Upper lobe of right lung (tissue), 1 donor: ENCODE measurements at regions not wholly inside any gene's neighbourhood (a gene's known extent, or its start where the extent isn't known, plus 50 kb on each side); places are given as distances from the start of the nearest gene placed in this dataset.
"Not testable (repeated sequence)": the region's sequence is repeated elsewhere in the genome, so short reads cannot be mapped to it uniquely, and the experiment has no call there.

Experiments used
- ATAC-seq: fragments of 200-7000 bp; cut with Tn5 transposase; one replicate; pipeline ENCODE4 v1.9.1; 2020; ENCODE audit warnings: mild to moderate bottlenecking, moderate library complexity
- DNase-seq: peaks from one replicate; pipeline ENCODE4 v3.0.0-alpha.2; 2020
- H3K27ac ChIP-seq: fragments of 200-600 bp; one replicate; pipeline ENCODE4 v1.8.0; 2022
- H3K27me3 ChIP-seq: fragments of 200-600 bp; one replicate; pipeline ENCODE4 v1.8.0; 2022; ENCODE audit warnings: mild to moderate bottlenecking
- H3K36me3 ChIP-seq: fragments of 200-600 bp; one replicate; pipeline ENCODE4 v1.8.0; 2022
- H3K4me1 ChIP-seq: fragments of 200-600 bp; one replicate; pipeline ENCODE4 v1.8.0; 2022
- H3K4me3 ChIP-seq: fragments of 200-600 bp; one replicate; pipeline ENCODE4 v1.8.0; 2022; ENCODE audit warnings: mild to moderate bottlenecking
- H3K9me3 ChIP-seq: fragments of 200-600 bp; one replicate; pipeline ENCODE4 v1.8.0; 2022
- CTCF ChIP-seq: fragments of 200-600 bp; IDR thresholded peaks from one replicate; pipeline ENCODE4 v1.8.0; 2022; ENCODE audit warnings: antibody characterized with exemption
- intact Hi-C: fragments of 100-400 bp; cut with DNase I; formaldehyde crosslinking; loops from one replicate; pipeline ENCODE4 v1.11.0; 2022
- donor health status: DM: no; HTN: yes; CAD: no; lungs with severe emphysema.

GRCh38 chrX:16067886-16068515 lies 55.4 kb upstream of the GRPR start:
- Histone ChIP-seq H3K4me1 (no peaks in the 10 kb centered on the region), H3K27me3 (no peaks in the 10 kb centered on the region), H3K4me3 (no peak overlapping the region), H3K27ac (no peak overlapping the region), H3K9me3 (no peaks in the 10 kb centered on the region), H3K36me3 (no peaks in the 10 kb centered on the region)
- DNase-seq: no peak
- TF ChIP-seq CTCF: no peak
- intact Hi-C loops: no loop called here
- ATAC-seq: no peak

GRCh38 chrX:16063921-16064320 lies 59.4 kb upstream of the GRPR start:
- no peaks in the 10 kb centered on the region for H3K27me3 ChIP-seq
- H3K9me3 ChIP-seq: no peaks in the 10 kb centered on the region
- H3K4me3 ChIP-seq: no peak overlapping the region
- DNase-seq (no peak), ATAC-seq (no peak)
- no peaks in the 10 kb centered on the region for H3K4me1 ChIP-seq
- intact Hi-C loops: no loop called here
- no peak for TF ChIP-seq CTCF
- no peaks in the 10 kb centered on the region for H3K36me3 ChIP-seq
- H3K27ac ChIP-seq: no peak overlapping the region

GRCh38 chrX:16063141-16063540 lies 60.2 kb upstream of the GRPR start:
- H3K4me3 ChIP-seq: no peak overlapping the region
- no peak for ATAC-seq
- H3K9me3 ChIP-seq: no peaks in the 10 kb centered on the region
- no peaks in the 10 kb centered on the region for H3K36me3 ChIP-seq
- H3K27ac ChIP-seq: no peak overlapping the region
- TF ChIP-seq CTCF: no peak
- intact Hi-C loops: no loop called here
- H3K27me3 ChIP-seq: no peaks in the 10 kb centered on the region
- no peak for DNase-seq
- no peaks in the 10 kb centered on the region for H3K4me1 ChIP-seq

DNA sequence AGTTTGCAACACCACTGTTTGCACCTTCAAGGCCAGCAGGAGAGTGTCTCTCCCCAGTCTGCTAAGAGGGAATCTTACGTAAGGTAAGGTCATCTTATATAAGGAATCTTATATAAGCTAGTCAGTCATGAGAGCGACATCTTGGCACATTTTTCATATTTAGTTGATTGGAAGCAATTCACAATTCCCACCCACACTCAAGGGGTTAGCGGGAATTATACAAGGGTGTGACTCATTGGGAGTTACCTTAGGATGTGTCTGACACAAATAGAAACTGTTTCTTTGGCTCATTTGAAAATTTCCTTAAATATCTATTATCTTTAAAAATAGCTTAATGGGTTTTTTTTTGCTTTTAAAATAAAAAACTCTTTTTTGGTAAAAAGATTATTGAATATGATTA lies 62.1 kb upstream of the GRPR start:
- Histone ChIP-seq H3K27ac (no peak overlapping the region), H3K27me3 (no peaks in the 10 kb centered on the region), H3K9me3 (no peaks in the 10 kb centered on the region), H3K4me3 (no peak overlapping the region), H3K36me3 (no peaks in the 10 kb centered on the region), H3K4me1 (no peaks in the 10 kb centered on the region)
- TF ChIP-seq CTCF: no peak
- no peak for ATAC-seq
- DNase-seq: no peak
- intact Hi-C loops: no loop called here

DNA sequence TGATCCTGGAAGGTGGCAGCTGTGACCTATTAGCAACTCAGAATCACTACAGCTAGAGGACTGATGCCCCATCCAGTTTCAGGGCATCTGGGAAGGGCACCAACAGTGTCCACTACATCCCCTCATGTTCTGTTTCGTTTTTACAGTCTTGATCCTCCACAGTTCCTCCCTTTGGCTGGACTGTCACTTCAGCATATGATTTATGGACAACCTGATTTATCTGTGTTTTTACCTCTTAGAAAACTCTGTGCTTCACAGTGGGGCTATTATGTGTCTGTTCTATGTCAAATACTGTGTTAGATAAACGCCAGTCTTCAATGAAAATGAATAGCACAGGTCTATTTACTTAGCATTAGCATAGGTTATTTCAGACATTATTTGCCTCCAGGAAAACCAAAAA lies 63.1 kb upstream of the GRPR start:
- Histone ChIP-seq H3K27ac (no peak overlapping the region), H3K36me3 (no peaks in the 10 kb centered on the region), H3K27me3 (no peaks in the 10 kb centered on the region), H3K9me3 (no peaks in the 10 kb centered on the region), H3K4me3 (no peak overlapping the region), H3K4me1 (no peaks in the 10 kb centered on the region)
- no peak for ATAC-seq
- no peak for TF ChIP-seq CTCF
- no peak for DNase-seq
- intact Hi-C loops: no loop called here

GRCh38 chrX:16049126-16049525 lies 74.2 kb upstream of the GRPR start:
- H3K36me3 ChIP-seq, H3K4me3 ChIP-seq, H3K27me3 ChIP-seq, DNase-seq, H3K9me3 ChIP-seq, ATAC-seq, H3K27ac ChIP-seq, H3K4me1 ChIP-seq, intact Hi-C loops: not testable (repeated sequence)
